ENCODE measurements at regions not wholly inside any gene's neighbourhood (a gene's known extent, or its start where the extent isn't known, plus 50 kb on each side); places are given as distances from the start of the nearest gene placed in this dataset.
"Not testable (repeated sequence)": the region's sequence is repeated elsewhere in the genome, so short reads cannot be mapped to it uniquely, and the experiment has no call there.

- 63 to 66% methylated on average over 3 to 5 of the region's 5 CpGs for WGBS, 2 donors
- H3K4me3 ChIP-seq; DNase-seq; H3K9me3 ChIP-seq; H3K27me3 ChIP-seq; H3K27ac ChIP-seq; H3K36me3 ChIP-seq (ENCODE audit: low read depth, missing control alignments); H3K4me1 ChIP-seq; intact Hi-C loops (cut with DNase I; ENCODE audit: low total_unique reads): not testable (repeated sequence)
Observed at GRCh38 chr4:74505355-74505978, 60.5 kb downstream of the AREG start.

- H3K4me1 ChIP-seq; H3K27ac ChIP-seq; H3K9me3 ChIP-seq; DNase-seq; H3K27me3 ChIP-seq; H3K4me3 ChIP-seq; H3K36me3 ChIP-seq (ENCODE audit: low read depth, missing control alignments); intact Hi-C loops (cut with DNase I; ENCODE audit: low total_unique reads): not testable (repeated sequence)
- WGBS, 2 donors: 85% methylated on average over 3 of the region's 3 CpGs
Observed at GRCh38 chr4:74509363-74509762, 64.4 kb downstream of the AREG start.

DNA sequence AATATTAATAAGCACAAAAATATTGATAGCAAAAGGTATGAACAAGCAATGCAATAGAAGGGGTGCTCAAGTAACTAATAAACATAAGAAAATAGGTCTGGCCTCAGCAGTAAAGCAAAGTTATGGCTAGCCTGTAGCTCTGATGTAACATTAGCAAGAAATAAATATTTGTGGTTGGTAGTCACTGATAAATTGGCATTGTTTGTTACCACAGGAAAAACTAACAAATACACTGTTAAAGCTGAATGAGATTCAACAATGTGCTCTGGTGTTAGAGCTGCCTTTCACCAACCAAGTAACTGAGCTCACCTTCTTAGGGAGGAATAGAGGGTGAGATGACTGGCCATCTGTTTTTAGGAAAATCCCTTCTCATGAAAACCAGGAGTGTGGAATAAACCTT is 71.4 kb downstream of the AREG start:
- no peaks in the 10 kb centered on the region for H3K9me3 ChIP-seq
- no peak for TF ChIP-seq POLR2A (IDR thresholded peaks at IDR 0.05)
- TF ChIP-seq, protein P1, sequence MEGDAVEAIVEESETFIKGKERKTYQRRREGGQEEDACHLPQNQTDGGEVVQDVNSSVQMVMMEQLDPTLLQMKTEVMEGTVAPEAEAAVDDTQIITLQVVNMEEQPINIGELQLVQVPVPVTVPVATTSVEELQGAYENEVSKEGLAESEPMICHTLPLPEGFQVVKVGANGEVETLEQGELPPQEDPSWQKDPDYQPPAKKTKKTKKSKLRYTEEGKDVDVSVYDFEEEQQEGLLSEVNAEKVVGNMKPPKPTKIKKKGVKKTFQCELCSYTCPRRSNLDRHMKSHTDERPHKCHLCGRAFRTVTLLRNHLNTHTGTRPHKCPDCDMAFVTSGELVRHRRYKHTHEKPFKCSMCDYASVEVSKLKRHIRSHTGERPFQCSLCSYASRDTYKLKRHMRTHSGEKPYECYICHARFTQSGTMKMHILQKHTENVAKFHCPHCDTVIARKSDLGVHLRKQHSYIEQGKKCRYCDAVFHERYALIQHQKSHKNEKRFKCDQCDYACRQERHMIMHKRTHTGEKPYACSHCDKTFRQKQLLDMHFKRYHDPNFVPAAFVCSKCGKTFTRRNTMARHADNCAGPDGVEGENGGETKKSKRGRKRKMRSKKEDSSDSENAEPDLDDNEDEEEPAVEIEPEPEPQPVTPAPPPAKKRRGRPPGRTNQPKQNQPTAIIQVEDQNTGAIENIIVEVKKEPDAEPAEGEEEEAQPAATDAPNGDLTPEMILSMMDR (IDR thresholded peaks at IDR 0.05): no peak
- H3K4me3 ChIP-seq: no peak overlapping the region
- H3K4me1 ChIP-seq: no peaks in the 10 kb centered on the region
- no peak overlapping the region for H3K27ac ChIP-seq
- DNase-seq: no peak
- no peaks in the 10 kb centered on the region for H3K36me3 ChIP-seq (ENCODE audit: low read depth, missing control alignments)
- intact Hi-C loops (cut with DNase I; ENCODE audit: low total_unique reads): no loop called here
- no peaks in the 10 kb centered on the region for H3K27me3 ChIP-seq

- H3K36me3 ChIP-seq (ENCODE audit: low read depth, missing control alignments): no peaks in the 10 kb centered on the region
- no peak for TF ChIP-seq POLR2A (IDR thresholded peaks at IDR 0.05)
- TF ChIP-seq, protein P1 (IDR thresholded peaks at IDR 0.05): no peak
- no peak overlapping the region for H3K27ac ChIP-seq
- no peaks in the 10 kb centered on the region for H3K9me3 ChIP-seq
- DNase-seq: no peak
- no peaks in the 10 kb centered on the region for H3K27me3 ChIP-seq
- H3K4me3 ChIP-seq: no peak overlapping the region
- H3K4me1 ChIP-seq: no peaks in the 10 kb centered on the region
- intact Hi-C loops (cut with DNase I; ENCODE audit: low total_unique reads): no loop called here
- 79 to 83% methylated on average over 4 of the region's 4 CpGs for WGBS, 2 donors
Observed at GRCh38 chr4:74517996-74518395, 73.1 kb downstream of the AREG start.

DNA sequence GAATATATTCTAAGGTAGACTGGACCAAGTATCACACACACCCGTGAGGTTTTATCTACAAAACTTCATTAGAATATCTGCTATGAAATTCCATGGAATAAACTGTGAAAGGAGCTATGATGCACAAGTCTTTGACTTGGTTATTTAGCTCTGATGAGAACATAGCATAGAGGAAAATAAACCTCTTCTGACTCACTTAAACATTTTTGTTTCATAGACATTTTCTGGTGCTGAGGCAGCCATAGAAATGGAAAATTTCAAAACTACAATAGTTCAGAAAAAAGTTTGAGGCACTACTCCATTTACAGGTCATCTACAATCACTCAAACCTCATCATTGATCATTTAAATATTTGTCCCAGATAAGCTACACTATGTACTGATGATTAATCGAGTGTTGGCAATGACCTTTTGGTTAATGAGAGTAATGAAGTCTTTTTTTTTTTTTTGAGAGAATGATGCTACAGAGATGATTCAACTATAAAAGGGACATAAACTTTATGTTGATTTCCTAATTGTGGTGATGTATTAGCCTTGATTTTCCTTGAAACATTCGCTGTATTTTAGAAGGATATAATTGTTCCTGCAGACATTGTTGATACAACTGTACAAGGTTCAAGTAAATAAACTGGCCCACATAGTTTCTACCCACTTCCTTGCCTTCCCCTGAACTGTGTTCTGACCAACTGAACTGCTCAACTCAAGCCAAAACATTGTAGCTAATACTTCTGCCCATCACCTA is 77.5 kb downstream of the AREG start:
- Histone ChIP-seq H3K9me3 (no peaks in the 10 kb centered on the region), H3K4me3 (no peak overlapping the region), H3K27ac (no peak overlapping the region), H3K27me3 (no peaks in the 10 kb centered on the region), H3K4me1 (no peaks in the 10 kb centered on the region), H3K36me3 (ENCODE audit: low read depth, missing control alignments) (no peaks in the 10 kb centered on the region)
- TF ChIP-seq POLR2A (IDR thresholded peaks at IDR 0.05): no peak
- TF ChIP-seq, protein P1 (IDR thresholded peaks at IDR 0.05): no peak
- intact Hi-C loops (cut with DNase I; ENCODE audit: low total_unique reads): no loop called here
- WGBS, 2 donors: 66 to 68% methylated on average over 3 of the region's 3 CpGs
- no peak for DNase-seq

DNA sequence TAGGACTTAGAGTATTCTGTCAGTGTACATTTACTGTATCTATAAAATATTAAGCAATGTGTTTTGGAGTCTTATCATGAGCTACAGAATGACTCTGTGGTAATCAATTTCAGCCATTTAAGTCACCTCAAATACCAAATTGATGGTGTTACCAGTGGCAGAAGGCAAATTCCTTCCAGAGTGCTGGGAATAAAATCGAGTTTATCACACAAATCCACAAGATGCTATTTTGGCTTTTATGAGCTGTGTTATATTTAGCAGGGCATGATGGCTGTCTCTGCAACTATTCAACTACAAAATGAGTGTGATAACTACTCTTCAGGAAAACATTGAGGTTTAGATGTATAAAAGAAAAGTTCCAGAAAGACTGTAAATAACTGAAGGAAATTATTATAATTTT is 78.2 kb downstream of the AREG start:
- Histone ChIP-seq H3K4me3 (no peak overlapping the region), H3K27me3 (no peaks in the 10 kb centered on the region), H3K36me3 (ENCODE audit: low read depth, missing control alignments) (no peaks in the 10 kb centered on the region), H3K4me1 (no peaks in the 10 kb centered on the region), H3K27ac (no peak overlapping the region), H3K9me3 (no peaks in the 10 kb centered on the region)
- intact Hi-C loops (cut with DNase I; ENCODE audit: low total_unique reads): no loop called here
- DNase-seq: no peak
- WGBS, 2 donors: 52 to 55% methylated on average over 1 of the region's 1 CpG
- TF ChIP-seq, protein P1 (IDR thresholded peaks at IDR 0.05): no peak
- TF ChIP-seq POLR2A (IDR thresholded peaks at IDR 0.05): no peak
